ENCODE measurements at regions not wholly inside any gene's neighbourhood (a gene's known extent, or its start where the extent isn't known, plus 50 kb on each side); places are given as distances from the start of the nearest gene placed in this dataset.

DNA sequence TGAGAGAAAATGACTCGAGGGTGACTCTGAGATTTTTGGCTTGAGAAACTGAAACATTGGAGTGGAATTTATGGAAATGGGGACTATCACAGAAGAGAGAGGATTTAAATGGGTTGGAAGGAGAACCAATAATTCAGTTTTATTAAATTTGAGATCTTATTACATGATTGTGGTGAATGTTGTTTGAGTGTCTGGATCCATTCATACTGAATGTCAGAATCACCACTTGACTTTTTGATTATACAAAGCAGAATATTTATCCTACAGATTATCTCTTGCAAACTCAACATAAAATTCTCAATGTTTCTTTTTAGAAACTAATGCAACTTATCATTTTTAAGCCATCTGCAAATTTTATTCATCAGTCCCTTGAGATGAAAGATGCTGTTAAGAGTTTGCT is 332.8 kb downstream of the CNTN3 start:
- TF ChIP-seq TAF1 (IDR thresholded peaks at IDR 0.05; ENCODE audit: low read depth, low read length) (no peak), POLR2A (IDR thresholded peaks at IDR 0.05; ENCODE audit: low read depth, low read length) (no peak), POLR2AphosphoS5 (IDR thresholded peaks at IDR 0.05; ENCODE audit: low read depth, low read length) (no peak), POU2F2 (IDR thresholded peaks at IDR 0.05; ENCODE audit: low read depth, low read length) (no peak), SPI1 (IDR thresholded peaks at IDR 0.05; ENCODE audit: low read depth, low read length) (no peak), PAX5 (IDR thresholded peaks at IDR 0.05; ENCODE audit: insufficient read depth, low read length, severe bottlenecking) (no peak)

Measured in GM12891 (cell line).